ENCODE measurements at regions not wholly inside any gene's neighbourhood (a gene's known extent, or its start where the extent isn't known, plus 50 kb on each side); places are given as distances from the start of the nearest gene placed in this dataset.

- H3K36me3 ChIP-seq (ENCODE audit: insufficient read depth, low read length) = no peaks in the 10 kb centered on the region
- peaks cover 6% of the 10 kb centered on the region; the same call in 1 of the 2 replicates for H3K9me3 ChIP-seq (ENCODE audit: insufficient read depth, low read depth, low read length)
- 96% methylated on average over 4 of the region's 4 CpGs for WGBS
- no peak overlapping the region for H3K9ac ChIP-seq (ENCODE audit: low read depth, low read length)
- H3K27me3 ChIP-seq (ENCODE audit: insufficient read depth, low read length) = no peaks in the 10 kb centered on the region
- no peak overlapping the region for H3K27ac ChIP-seq (ENCODE audit: low read depth, low read length)
- no peak overlapping the region for H3K4me3 ChIP-seq (ENCODE audit: low read length)
- no peaks in the 10 kb centered on the region for H3K4me1 ChIP-seq (ENCODE audit: insufficient read depth, low read length)
These were observed 468.2 kb downstream of the OTOL1 start for GRCh38 chr3:161964857-161965256.

GRCh38 chr3:161969867-161970266, 473.3 kb downstream of the OTOL1 start:
- 98% methylated on average over 2 of the region's 2 CpGs for WGBS
- 0 out of 2 replicates have a peak, but pooled peaks cover 2% of the 10 kb centered on the region for H3K9me3 ChIP-seq (ENCODE audit: insufficient read depth, low read depth, low read length)

GRCh38 chr3:161975201-161975600, 478.6 kb downstream of the OTOL1 start:
- H3K27ac ChIP-seq (ENCODE audit: low read depth, low read length) = no peak overlapping the region
- no peak overlapping the region for H3K4me3 ChIP-seq (ENCODE audit: low read length)
- no peaks in the 10 kb centered on the region for H3K27me3 ChIP-seq (ENCODE audit: insufficient read depth, low read length)
- 86% methylated on average over 2 of the region's 2 CpGs for WGBS
- H3K9ac ChIP-seq (ENCODE audit: low read depth, low read length) = no peak overlapping the region
- H3K4me1 ChIP-seq (ENCODE audit: insufficient read depth, low read length) = no peaks in the 10 kb centered on the region
- H3K36me3 ChIP-seq (ENCODE audit: insufficient read depth, low read length) = no peaks in the 10 kb centered on the region
- H3K9me3 ChIP-seq (ENCODE audit: insufficient read depth, low read depth, low read length) = peaks cover 2% of the 10 kb centered on the region; the same call in 1 of the 2 replicates

More at GRCh38 chr3:161969867-161970266, 473.3 kb downstream of the OTOL1 start:
- H3K36me3 ChIP-seq (ENCODE audit: insufficient read depth, low read length) = no peaks in the 10 kb centered on the region
- no peaks in the 10 kb centered on the region for H3K4me1 ChIP-seq (ENCODE audit: insufficient read depth, low read length)
- no peaks in the 10 kb centered on the region for H3K27me3 ChIP-seq (ENCODE audit: insufficient read depth, low read length)
- H3K4me3 ChIP-seq (ENCODE audit: low read length) = no peak overlapping the region
- no peak overlapping the region for H3K27ac ChIP-seq (ENCODE audit: low read depth, low read length)
- H3K9ac ChIP-seq (ENCODE audit: low read depth, low read length) = no peak overlapping the region

- H3K27ac ChIP-seq (ENCODE audit: low read depth, low read length) = no peak overlapping the region
- H3K4me3 ChIP-seq (ENCODE audit: low read length) = no peak overlapping the region
- H3K9ac ChIP-seq (ENCODE audit: low read depth, low read length) = no peak overlapping the region
- no peaks in the 10 kb centered on the region for H3K36me3 ChIP-seq (ENCODE audit: insufficient read depth, low read length)
- 93% methylated on average over 1 of the region's 1 CpG for WGBS
- no peaks in the 10 kb centered on the region for H3K27me3 ChIP-seq (ENCODE audit: insufficient read depth, low read length)
- H3K9me3 ChIP-seq (ENCODE audit: insufficient read depth, low read depth, low read length) = peaks cover 2% of the 10 kb centered on the region; the same call in 1 of the 2 replicates
- H3K4me1 ChIP-seq (ENCODE audit: insufficient read depth, low read length) = no peaks in the 10 kb centered on the region
These were observed 480.5 kb downstream of the OTOL1 start for GRCh38 chr3:161977063-161977462.

GRCh38 chr3:161977850-161978249, 481.2 kb downstream of the OTOL1 start:
- WGBS = 96% methylated on average over 9 of the region's 9 CpGs
- Histone ChIP-seq H3K27me3 (ENCODE audit: insufficient read depth, low read length) (no peaks in the 10 kb centered on the region), H3K4me3 (ENCODE audit: low read length) (no peak overlapping the region), H3K27ac (ENCODE audit: low read depth, low read length) (no peak overlapping the region), H3K9ac (ENCODE audit: low read depth, low read length) (no peak overlapping the region), H3K4me1 (ENCODE audit: insufficient read depth, low read length) (no peaks in the 10 kb centered on the region), H3K36me3 (ENCODE audit: insufficient read depth, low read length) (no peaks in the 10 kb centered on the region), H3K9me3 (ENCODE audit: insufficient read depth, low read depth, low read length) (peaks cover 2% of the 10 kb centered on the region; the same call in 1 of the 2 replicates)

GRCh38 chr3:161987933-161988332, 491.3 kb downstream of the OTOL1 start:
- H3K27me3 ChIP-seq (ENCODE audit: insufficient read depth, low read length) = no peaks in the 10 kb centered on the region
- H3K4me1 ChIP-seq (ENCODE audit: insufficient read depth, low read length) = no peaks in the 10 kb centered on the region
- H3K9ac ChIP-seq (ENCODE audit: low read depth, low read length) = no peak overlapping the region
- 100% methylated on average over 1 of the region's 1 CpG for WGBS
- no peaks in the 10 kb centered on the region for H3K9me3 ChIP-seq (ENCODE audit: insufficient read depth, low read depth, low read length)
- H3K27ac ChIP-seq (ENCODE audit: low read depth, low read length) = no peak overlapping the region
- no peak overlapping the region for H3K4me3 ChIP-seq (ENCODE audit: low read length)
- no peaks in the 10 kb centered on the region for H3K36me3 ChIP-seq (ENCODE audit: insufficient read depth, low read length)

GRCh38 chr3:161989012-161989411, 492.4 kb downstream of the OTOL1 start:
- WGBS = 95% methylated on average over 1 of the region's 1 CpG
- no peaks in the 10 kb centered on the region for H3K36me3 ChIP-seq (ENCODE audit: insufficient read depth, low read length)
- no peaks in the 10 kb centered on the region for H3K27me3 ChIP-seq (ENCODE audit: insufficient read depth, low read length)
- no peak overlapping the region for H3K27ac ChIP-seq (ENCODE audit: low read depth, low read length)
- H3K9ac ChIP-seq (ENCODE audit: low read depth, low read length) = no peak overlapping the region
- no peaks in the 10 kb centered on the region for H3K4me1 ChIP-seq (ENCODE audit: insufficient read depth, low read length)
- no peak overlapping the region for H3K4me3 ChIP-seq (ENCODE audit: low read length)
- H3K9me3 ChIP-seq (ENCODE audit: insufficient read depth, low read depth, low read length) = no peaks in the 10 kb centered on the region

GRCh38 chr3:161990036-161990435, 493.4 kb downstream of the OTOL1 start:
- no peaks in the 10 kb centered on the region for H3K4me1 ChIP-seq (ENCODE audit: insufficient read depth, low read length)
- no peaks in the 10 kb centered on the region for H3K9me3 ChIP-seq (ENCODE audit: insufficient read depth, low read depth, low read length)
- H3K9ac ChIP-seq (ENCODE audit: low read depth, low read length) = no peak overlapping the region
- no peaks in the 10 kb centered on the region for H3K36me3 ChIP-seq (ENCODE audit: insufficient read depth, low read length)
- H3K27ac ChIP-seq (ENCODE audit: low read depth, low read length) = no peak overlapping the region
- no peak overlapping the region for H3K4me3 ChIP-seq (ENCODE audit: low read length)
- no peaks in the 10 kb centered on the region for H3K27me3 ChIP-seq (ENCODE audit: insufficient read depth, low read length)
- WGBS = 95% methylated on average over 3 of the region's 3 CpGs

- H3K4me3 ChIP-seq (ENCODE audit: low read length) = no peak overlapping the region
- 94% methylated on average over 3 of the region's 4 CpGs for WGBS
- H3K36me3 ChIP-seq (ENCODE audit: insufficient read depth, low read length) = no peaks in the 10 kb centered on the region
- H3K4me1 ChIP-seq (ENCODE audit: insufficient read depth, low read length) = no peaks in the 10 kb centered on the region
- H3K27me3 ChIP-seq (ENCODE audit: insufficient read depth, low read length) = no peaks in the 10 kb centered on the region
- no peaks in the 10 kb centered on the region for H3K9me3 ChIP-seq (ENCODE audit: insufficient read depth, low read depth, low read length)
- no peak overlapping the region for H3K27ac ChIP-seq (ENCODE audit: low read depth, low read length)
- no peak overlapping the region for H3K9ac ChIP-seq (ENCODE audit: low read depth, low read length)
These were observed 495.4 kb downstream of the OTOL1 start for GRCh38 chr3:161991901-161992540.

GRCh38 chr3:161999846-162000245, 503.2 kb downstream of the OTOL1 start:
- WGBS = 87% methylated on average over 2 of the region's 2 CpGs
- Histone ChIP-seq H3K27ac (ENCODE audit: low read depth, low read length) (no peak overlapping the region), H3K4me3 (ENCODE audit: low read length) (no peak overlapping the region), H3K36me3 (ENCODE audit: insufficient read depth, low read length) (no peaks in the 10 kb centered on the region), H3K9me3 (ENCODE audit: insufficient read depth, low read depth, low read length) (peaks cover 18% of the 10 kb centered on the region), H3K4me1 (ENCODE audit: insufficient read depth, low read length) (no peaks in the 10 kb centered on the region), H3K27me3 (ENCODE audit: insufficient read depth, low read length) (no peaks in the 10 kb centered on the region), H3K9ac (ENCODE audit: low read depth, low read length) (no peak overlapping the region)

- Histone ChIP-seq H3K4me1 (ENCODE audit: insufficient read depth, low read length) (no peaks in the 10 kb centered on the region), H3K36me3 (ENCODE audit: insufficient read depth, low read length) (no peaks in the 10 kb centered on the region), H3K27ac (ENCODE audit: low read depth, low read length) (no peak overlapping the region), H3K9ac (ENCODE audit: low read depth, low read length) (no peak overlapping the region), H3K27me3 (ENCODE audit: insufficient read depth, low read length) (no peaks in the 10 kb centered on the region), H3K4me3 (ENCODE audit: low read length) (no peak overlapping the region), H3K9me3 (ENCODE audit: insufficient read depth, low read depth, low read length) (no peaks in the 10 kb centered on the region)
- WGBS = 90% methylated on average over 2 of the region's 2 CpGs
These were observed 511.1 kb downstream of the OTOL1 start for GRCh38 chr3:162007722-162008121.

GRCh38 chr3:162012633-162013032, 516.0 kb downstream of the OTOL1 start:
- Histone ChIP-seq H3K4me1 (ENCODE audit: insufficient read depth, low read length) (peaks cover 4% of the 10 kb centered on the region; the same call in 1 of the 2 replicates), H3K4me3 (ENCODE audit: low read length) (no peak overlapping the region), H3K9ac (ENCODE audit: low read depth, low read length) (no peak overlapping the region), H3K36me3 (ENCODE audit: insufficient read depth, low read length) (no peaks in the 10 kb centered on the region), H3K27me3 (ENCODE audit: insufficient read depth, low read length) (no peaks in the 10 kb centered on the region), H3K9me3 (ENCODE audit: insufficient read depth, low read depth, low read length) (no peaks in the 10 kb centered on the region), H3K27ac (ENCODE audit: low read depth, low read length) (no peak overlapping the region)
- 100% methylated on average over 1 of the region's 3 CpGs for WGBS

Data from HUES64 (cell line).